ENCODE measurements at regions not wholly inside any gene's neighbourhood (a gene's known extent, or its start where the extent isn't known, plus 50 kb on each side); places are given as distances from the start of the nearest gene placed in this dataset.

GRCh38 chr5:72641164-72641563 lies 134.0 kb upstream of the ZNF366 start:
- TF ChIP-seq, protein P1, sequence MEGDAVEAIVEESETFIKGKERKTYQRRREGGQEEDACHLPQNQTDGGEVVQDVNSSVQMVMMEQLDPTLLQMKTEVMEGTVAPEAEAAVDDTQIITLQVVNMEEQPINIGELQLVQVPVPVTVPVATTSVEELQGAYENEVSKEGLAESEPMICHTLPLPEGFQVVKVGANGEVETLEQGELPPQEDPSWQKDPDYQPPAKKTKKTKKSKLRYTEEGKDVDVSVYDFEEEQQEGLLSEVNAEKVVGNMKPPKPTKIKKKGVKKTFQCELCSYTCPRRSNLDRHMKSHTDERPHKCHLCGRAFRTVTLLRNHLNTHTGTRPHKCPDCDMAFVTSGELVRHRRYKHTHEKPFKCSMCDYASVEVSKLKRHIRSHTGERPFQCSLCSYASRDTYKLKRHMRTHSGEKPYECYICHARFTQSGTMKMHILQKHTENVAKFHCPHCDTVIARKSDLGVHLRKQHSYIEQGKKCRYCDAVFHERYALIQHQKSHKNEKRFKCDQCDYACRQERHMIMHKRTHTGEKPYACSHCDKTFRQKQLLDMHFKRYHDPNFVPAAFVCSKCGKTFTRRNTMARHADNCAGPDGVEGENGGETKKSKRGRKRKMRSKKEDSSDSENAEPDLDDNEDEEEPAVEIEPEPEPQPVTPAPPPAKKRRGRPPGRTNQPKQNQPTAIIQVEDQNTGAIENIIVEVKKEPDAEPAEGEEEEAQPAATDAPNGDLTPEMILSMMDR (IDR thresholded peaks at IDR 0.05; ENCODE audit: poor library complexity, severe bottlenecking): no peak
- TF ChIP-seq POLR2AphosphoS5 (IDR thresholded peaks at IDR 0.05) (no peak), RAD21 (conservative IDR thresholded peaks at IDR 0.05) (no peak)

All from neural cell (in vitro differentiated cells).